NCI-H2029 (cell line): ENCODE measurements at regions not wholly inside any gene's neighbourhood (a gene's known extent, or its start where the extent isn't known, plus 50 kb on each side); places are given as distances from the start of the nearest gene placed in this dataset.
"Not testable (repeated sequence)": the region's sequence is repeated elsewhere in the genome, so short reads cannot be mapped to it uniquely, and the experiment has no call there.

Source experiments
- DNase-seq: peaks from one replicate; lab custom pipeline; 2025; lab: John Stamatoyannopoulos, UW

- DNase-seq, result no peak
Observed at GRCh38 chr7:79778786-79779770, 325.6 kb upstream of the MAGI2 start.

GRCh38 chr7:79775911-79776310 is 322.4 kb upstream of the MAGI2 start:
- no peak for DNase-seq

GRCh38 chr7:79774150-79774549 is 320.7 kb upstream of the MAGI2 start:
- no peak for DNase-seq

- DNase-seq, result no peak
Observed at GRCh38 chr7:79770970-79771369, 317.5 kb upstream of the MAGI2 start.

GRCh38 chr7:79770063-79770462 is 316.6 kb upstream of the MAGI2 start:
- DNase-seq, result no peak

- DNase-seq, result not testable (repeated sequence)
Observed at GRCh38 chr7:79767876-79768560, 314.6 kb upstream of the MAGI2 start.

- DNase-seq, result not testable (repeated sequence)
Observed at GRCh38 chr7:79767192-79767591, 313.7 kb upstream of the MAGI2 start.

GRCh38 chr7:79761876-79762429 is 308.5 kb upstream of the MAGI2 start:
- no peak for DNase-seq

GRCh38 chr7:79750941-79751340 is 297.5 kb upstream of the MAGI2 start:
- DNase-seq, result not testable (repeated sequence)

- no peak for DNase-seq
Observed at GRCh38 chr7:79749856-79750255, 296.4 kb upstream of the MAGI2 start.

GRCh38 chr7:79741684-79742083 is 288.2 kb upstream of the MAGI2 start:
- DNase-seq, result no peak

GRCh38 chr7:79740076-79740475 is 286.6 kb upstream of the MAGI2 start:
- DNase-seq, result no peak

GRCh38 chr7:79739036-79739709 is 285.7 kb upstream of the MAGI2 start:
- not testable (repeated sequence) for DNase-seq

GRCh38 chr7:79736418-79736817 is 283.0 kb upstream of the MAGI2 start:
- no peak for DNase-seq

- no peak for DNase-seq
Observed at GRCh38 chr7:79735012-79735411, 281.5 kb upstream of the MAGI2 start.

- no peak for DNase-seq
Observed at GRCh38 chr7:79734181-79734580, 280.7 kb upstream of the MAGI2 start.

- DNase-seq, result no peak
Observed at GRCh38 chr7:79732535-79732934, 279.1 kb upstream of the MAGI2 start.

GRCh38 chr7:79730971-79731370 is 277.5 kb upstream of the MAGI2 start:
- DNase-seq, result no peak

- DNase-seq, result no peak
Observed at GRCh38 chr7:79723833-79724618, 270.6 kb upstream of the MAGI2 start.

GRCh38 chr7:79722217-79722616 is 268.8 kb upstream of the MAGI2 start:
- DNase-seq, result no peak

- DNase-seq, result no peak
Observed at GRCh38 chr7:79719216-79719615, 265.7 kb upstream of the MAGI2 start.
